AG04449 (cell line): ENCODE measurements at regions not wholly inside any gene's neighbourhood (a gene's known extent, or its start where the extent isn't known, plus 50 kb on each side); places are given as distances from the start of the nearest gene placed in this dataset.

Experiments
- CTCF ChIA-PET: fragments of 350-600 bp; formaldehyde crosslinking; extraction: SDS; loops from one replicate; lab custom pipeline; 2021; ENCODE audit warnings: antibody characterized with exemption; lab: Yijun Ruan, JAX
- POLR2A ChIA-PET: fragments of 400-600, 350-600 bp; formaldehyde crosslinking; extraction: SDS; loops from one replicate; lab custom pipeline; 2020; ENCODE audit warnings: antibody characterized with exemption, inconsistent platforms; lab: Yijun Ruan, JAX
- DNase-seq: peaks from one replicate; pipeline ENCODE4 v3.0.0-alpha.2; 2010; ENCODE audit warnings: low read depth, low spot score
- H3K4me3 ChIP-seq: 2 replicates; pipeline ENCODE4 v1.5.1; 2011; ENCODE audit warnings: low read depth, mild to moderate bottlenecking, control low read depth, low read length
- TF ChIP-seq, protein P1 (sequence below): IDR thresholded peaks from one replicate; pipeline ENCODE4 v1.5.1; 2011; ENCODE audit warnings: mild to moderate bottlenecking, moderate library complexity, low read length, control low read depth, inconsistent platforms; ENCODE audit not compliant: insufficient read depth; ENCODE audit errors: missing control alignments

GRCh38 chr18:30186245-30186644 is 856.3 kb downstream of the DSC3 start:
- no peak for DNase-seq
- TF ChIP-seq, protein P1, sequence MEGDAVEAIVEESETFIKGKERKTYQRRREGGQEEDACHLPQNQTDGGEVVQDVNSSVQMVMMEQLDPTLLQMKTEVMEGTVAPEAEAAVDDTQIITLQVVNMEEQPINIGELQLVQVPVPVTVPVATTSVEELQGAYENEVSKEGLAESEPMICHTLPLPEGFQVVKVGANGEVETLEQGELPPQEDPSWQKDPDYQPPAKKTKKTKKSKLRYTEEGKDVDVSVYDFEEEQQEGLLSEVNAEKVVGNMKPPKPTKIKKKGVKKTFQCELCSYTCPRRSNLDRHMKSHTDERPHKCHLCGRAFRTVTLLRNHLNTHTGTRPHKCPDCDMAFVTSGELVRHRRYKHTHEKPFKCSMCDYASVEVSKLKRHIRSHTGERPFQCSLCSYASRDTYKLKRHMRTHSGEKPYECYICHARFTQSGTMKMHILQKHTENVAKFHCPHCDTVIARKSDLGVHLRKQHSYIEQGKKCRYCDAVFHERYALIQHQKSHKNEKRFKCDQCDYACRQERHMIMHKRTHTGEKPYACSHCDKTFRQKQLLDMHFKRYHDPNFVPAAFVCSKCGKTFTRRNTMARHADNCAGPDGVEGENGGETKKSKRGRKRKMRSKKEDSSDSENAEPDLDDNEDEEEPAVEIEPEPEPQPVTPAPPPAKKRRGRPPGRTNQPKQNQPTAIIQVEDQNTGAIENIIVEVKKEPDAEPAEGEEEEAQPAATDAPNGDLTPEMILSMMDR = no peak
- no peak overlapping the region for H3K4me3 ChIP-seq
- POLR2A ChIA-PET = no interaction called here
- CTCF ChIA-PET = no interaction called here

DNA sequence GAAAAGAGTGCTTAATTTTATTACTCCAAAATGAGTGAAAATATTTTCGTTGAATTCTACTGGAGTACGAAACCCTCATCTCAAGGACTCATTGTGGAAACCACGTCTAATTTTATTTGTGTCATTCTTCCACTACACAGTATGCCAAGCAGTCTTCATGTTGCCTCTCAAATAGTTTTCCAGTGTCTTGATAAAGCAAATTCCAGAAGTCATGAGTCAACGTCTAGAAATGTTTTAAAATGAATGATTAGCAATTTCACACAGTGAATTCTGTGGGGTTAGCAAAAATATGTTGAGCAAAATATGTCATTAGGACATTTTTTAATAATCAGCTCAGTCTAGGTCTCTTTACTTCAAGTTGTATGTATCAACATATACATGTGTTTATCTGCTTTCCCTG is 865.5 kb downstream of the DSC3 start:
- TF ChIP-seq, protein P1 = no peak
- CTCF ChIA-PET = no interaction called here
- no peak for DNase-seq
- H3K4me3 ChIP-seq = no peak overlapping the region
- POLR2A ChIA-PET = no interaction called here

GRCh38 chr18:30175621-30176225 is 866.8 kb downstream of the DSC3 start:
- no peak overlapping the region for H3K4me3 ChIP-seq
- no peak for DNase-seq
- POLR2A ChIA-PET = no interaction called here
- TF ChIP-seq, protein P1 = no peak
- CTCF ChIA-PET = no interaction called here

GRCh38 chr18:30175061-30175574 is 867.4 kb downstream of the DSC3 start:
- H3K4me3 ChIP-seq = no peak overlapping the region
- ChIA-PET CTCF (no interaction called here), POLR2A (no interaction called here)
- no peak for DNase-seq
- TF ChIP-seq, protein P1 = no peak

DNA sequence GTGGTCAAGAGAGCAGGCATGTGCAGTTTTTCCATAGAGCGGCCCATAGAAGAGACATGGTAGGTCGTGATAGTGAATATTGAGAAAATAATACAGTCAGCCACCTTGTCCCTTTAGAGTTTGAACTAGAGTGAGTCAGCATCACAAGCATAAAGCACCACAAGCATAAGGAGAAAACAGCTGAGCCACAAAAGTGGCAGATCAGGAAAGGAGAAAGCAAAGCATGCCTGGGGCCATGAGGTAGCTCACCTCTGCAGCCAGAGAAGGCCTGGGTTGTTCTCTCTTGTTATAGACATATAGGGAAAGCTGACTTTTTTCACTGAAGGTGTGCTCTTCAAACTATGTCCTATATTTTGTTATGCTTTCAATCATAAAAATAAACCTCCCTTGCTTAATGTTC is 879.0 kb downstream of the DSC3 start:
- POLR2A ChIA-PET = no interaction called here
- no peak for DNase-seq
- no peak overlapping the region for H3K4me3 ChIP-seq
- CTCF ChIA-PET = no interaction called here
- TF ChIP-seq, protein P1 = no peak

GRCh38 chr18:30160124-30160523 is 882.4 kb downstream of the DSC3 start:
- TF ChIP-seq, protein P1 = no peak
- no peak for DNase-seq
- ChIA-PET POLR2A (no interaction called here), CTCF (no interaction called here)
- H3K4me3 ChIP-seq = no peak overlapping the region
